Parathyroid adenoma (tissue), 2 donors: ENCODE measurements at regions not wholly inside any gene's neighbourhood (a gene's known extent, or its start where the extent isn't known, plus 50 kb on each side); places are given as distances from the start of the nearest gene placed in this dataset.

Experiments used
- H2AFZ ChIP-seq: fragments of 300-600 bp; sonication (generic); one replicate; pipeline ENCODE4 v1.7.0; 2017; ENCODE audit warnings: antibody characterized with exemption, mild to moderate bottlenecking
- H3K27ac ChIP-seq: fragments of 300-600 bp; sonication (generic); one replicate; pipeline ENCODE4 v1.7.0; 2017
- H3K27me3 ChIP-seq: fragments of 300-600 bp; sonication (generic); one replicate; pipeline ENCODE4 v1.7.0; 2017; ENCODE audit warnings: low read length; ENCODE audit not compliant: control insufficient read depth, insufficient read depth
- H3K36me3 ChIP-seq: fragments of 300-600 bp; sonication (generic); one replicate; pipeline ENCODE4 v1.7.0; 2017; ENCODE audit warnings: low read length; ENCODE audit not compliant: control insufficient read depth, insufficient read depth
- H3K4me1 ChIP-seq: fragments of 300-600 bp; sonication (generic); one replicate; pipeline ENCODE4 v1.7.0; 2017; ENCODE audit warnings: control low read depth
- H3K4me2 ChIP-seq: fragments of 300-600 bp; sonication (generic); one replicate; pipeline ENCODE4 v1.7.0; 2017; ENCODE audit warnings: low read length
- H3K4me3 ChIP-seq: fragments of 300-600 bp; sonication (generic); one replicate; pipeline ENCODE4 v1.7.0; 2017; ENCODE audit warnings: low read depth, low read length
- H3K79me2 ChIP-seq: fragments of 300-600 bp; sonication (generic); one replicate; pipeline ENCODE4 v1.7.0; 2017; ENCODE audit warnings: control low read depth
- H3K9ac ChIP-seq: fragments of 300-600 bp; sonication (generic); one replicate; pipeline ENCODE4 v1.7.0; 2017; ENCODE audit warnings: mild to moderate bottlenecking
- H3K9me3 ChIP-seq: fragments of 300-600 bp; sonication (generic); one replicate; pipeline ENCODE4 v1.7.0; 2017; ENCODE audit warnings: low read length; ENCODE audit not compliant: control insufficient read depth
- CTCF ChIP-seq: fragments of 300-600 bp; sonication (generic); IDR thresholded peaks from one replicate; pipeline ENCODE4 v1.7.0; 2017; ENCODE audit warnings: antibody characterized with exemption, mild to moderate bottlenecking
- donor health status: primary hyperparathyroidism.

- Histone ChIP-seq H3K36me3 (no peaks in the 10 kb centered on the region), H3K9me3 (no peaks in the 10 kb centered on the region), H3K4me3 (no peak overlapping the region), H3K4me2 (no peak overlapping the region), H3K79me2 (no peaks in the 10 kb centered on the region), H3K4me1 (no peaks in the 10 kb centered on the region), H3K27ac (no peak overlapping the region), H3K9ac (no peak overlapping the region), H3K27me3 (no peaks in the 10 kb centered on the region), H2AFZ (no peak overlapping the region)
- no peak for TF ChIP-seq CTCF
Measured at GRCh38 chr18:77993188-77993981, 743.7 kb downstream of the GALR1 start.

GRCh38 chr18:77995593-77995992 lies 745.9 kb downstream of the GALR1 start:
- Histone ChIP-seq H3K9me3 (no peaks in the 10 kb centered on the region), H3K4me1 (no peaks in the 10 kb centered on the region), H2AFZ (no peak overlapping the region), H3K27me3 (no peaks in the 10 kb centered on the region), H3K36me3 (no peaks in the 10 kb centered on the region), H3K79me2 (no peaks in the 10 kb centered on the region), H3K27ac (no peak overlapping the region), H3K4me3 (no peak overlapping the region), H3K4me2 (no peak overlapping the region), H3K9ac (no peak overlapping the region)
- no peak for TF ChIP-seq CTCF

- Histone ChIP-seq H3K27ac (no peak overlapping the region), H3K79me2 (no peaks in the 10 kb centered on the region), H3K27me3 (no peaks in the 10 kb centered on the region), H3K36me3 (no peaks in the 10 kb centered on the region), H3K9me3 (no peaks in the 10 kb centered on the region), H2AFZ (no peak overlapping the region), H3K4me3 (no peak overlapping the region), H3K4me1 (no peaks in the 10 kb centered on the region), H3K4me2 (no peak overlapping the region), H3K9ac (no peak overlapping the region)
- no peak for TF ChIP-seq CTCF
Measured at GRCh38 chr18:77996737-77997136, 747.1 kb downstream of the GALR1 start.

GRCh38 chr18:78001811-78002210 lies 752.2 kb downstream of the GALR1 start:
- Histone ChIP-seq H3K4me1 (no peaks in the 10 kb centered on the region), H3K9ac (no peak overlapping the region), H3K79me2 (no peaks in the 10 kb centered on the region), H2AFZ (no peak overlapping the region), H3K27me3 (no peaks in the 10 kb centered on the region), H3K4me2 (no peak overlapping the region), H3K27ac (no peak overlapping the region), H3K9me3 (no peaks in the 10 kb centered on the region), H3K4me3 (no peak overlapping the region), H3K36me3 (no peaks in the 10 kb centered on the region)
- TF ChIP-seq CTCF = no peak
